ENCODE measurements at regions not wholly inside any gene's neighbourhood (a gene's known extent, or its start where the extent isn't known, plus 50 kb on each side); places are given as distances from the start of the nearest gene placed in this dataset.
"Not testable (repeated sequence)": the region's sequence is repeated elsewhere in the genome, so short reads cannot be mapped to it uniquely, and the experiment has no call there.

DNA sequence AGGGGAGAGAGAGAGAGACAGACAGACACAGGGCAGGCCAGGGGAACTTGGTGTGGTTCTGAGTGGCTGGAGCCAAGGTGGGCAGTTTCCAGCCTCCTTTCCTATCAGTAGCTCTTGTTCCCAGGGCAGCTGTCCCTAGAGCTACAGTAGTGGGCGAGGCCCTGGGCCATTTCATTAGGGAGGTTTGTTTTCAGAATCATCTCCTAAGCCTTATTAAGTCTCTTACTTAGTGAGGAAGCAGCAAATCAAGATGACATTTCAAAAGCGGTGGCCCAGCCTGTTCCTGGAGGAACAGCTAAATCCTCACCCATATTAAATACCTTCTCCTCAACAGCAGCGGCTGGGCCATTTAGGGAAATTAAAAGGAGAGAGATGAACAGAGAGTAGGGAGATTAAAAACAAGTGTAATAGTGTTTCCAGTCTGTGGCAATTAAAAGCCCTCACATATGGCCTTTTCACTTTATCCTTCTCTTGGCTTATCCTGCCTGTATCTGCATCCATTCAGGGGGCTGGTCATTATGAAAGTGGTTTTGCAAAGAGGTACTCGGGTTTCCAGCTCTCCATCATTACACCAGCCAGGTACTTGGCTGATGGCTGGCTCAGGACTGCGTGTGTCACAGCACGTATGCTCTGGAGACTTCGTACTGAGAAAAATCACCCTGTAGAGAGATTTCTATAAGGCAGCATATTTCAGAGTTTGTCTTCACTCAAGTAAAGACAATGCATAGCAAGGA lies 91.9 kb upstream of the PRR23C start:
- no peak for DNase-seq

DNA sequence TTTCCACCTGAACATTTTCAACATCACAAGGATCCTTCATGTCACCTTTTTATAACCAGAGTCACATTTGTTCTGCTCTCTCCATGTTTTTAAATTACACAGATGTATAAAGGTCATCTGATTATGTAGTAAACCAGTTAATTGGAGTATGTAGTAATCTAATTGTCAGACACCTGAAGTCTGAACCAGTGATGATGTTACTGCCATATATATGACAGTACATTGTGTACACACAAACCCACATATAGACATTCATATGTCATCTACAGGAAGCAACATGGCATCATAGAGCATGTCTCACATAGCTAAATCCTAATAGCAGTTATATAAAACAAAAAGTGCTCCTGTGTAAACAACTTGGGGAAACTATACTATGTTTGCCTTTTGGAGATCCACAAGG lies 95.9 kb upstream of the PRR23C start:
- DNase-seq, result no peak

DNA sequence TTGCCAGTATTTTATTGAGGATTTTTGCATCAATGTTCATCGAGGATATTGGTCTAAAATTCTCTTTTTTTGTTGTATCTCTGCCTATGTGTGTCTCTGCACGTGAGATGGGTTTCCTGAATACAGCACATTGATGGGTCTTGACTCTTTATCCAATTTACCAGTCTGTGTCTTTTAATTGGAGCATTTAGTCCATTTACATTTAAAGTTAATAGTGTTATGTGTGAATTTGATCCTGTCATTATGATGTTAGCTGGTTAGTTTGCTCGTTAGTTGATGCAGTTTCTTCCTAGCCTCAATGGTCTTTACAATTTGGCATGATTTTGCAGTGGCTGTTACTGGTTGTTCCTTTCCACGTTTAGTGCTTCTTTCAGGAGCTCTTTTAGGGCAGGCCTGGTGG lies 101.3 kb upstream of the PRR23C start:
- DNase-seq, result not testable (repeated sequence)

DNA sequence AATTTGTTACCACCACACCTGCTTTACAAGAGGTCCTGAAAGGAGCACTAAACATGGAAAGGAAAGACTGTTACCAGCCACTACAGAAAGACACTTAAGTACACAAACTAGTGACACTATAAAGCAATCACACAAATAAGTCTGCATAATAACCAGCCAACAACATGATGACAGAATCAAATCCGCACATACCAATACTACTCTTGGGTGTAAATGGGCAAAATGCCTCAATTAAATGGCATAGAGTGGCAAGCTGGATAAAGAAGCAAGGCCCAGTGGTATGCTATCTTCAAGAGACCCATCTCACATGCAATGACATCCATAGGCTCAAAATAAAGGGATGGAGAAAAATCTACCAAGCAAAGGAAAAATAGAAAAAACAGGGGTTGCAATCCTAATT lies 106.8 kb upstream of the PRR23C start:
- DNase-seq, result no peak

DNA sequence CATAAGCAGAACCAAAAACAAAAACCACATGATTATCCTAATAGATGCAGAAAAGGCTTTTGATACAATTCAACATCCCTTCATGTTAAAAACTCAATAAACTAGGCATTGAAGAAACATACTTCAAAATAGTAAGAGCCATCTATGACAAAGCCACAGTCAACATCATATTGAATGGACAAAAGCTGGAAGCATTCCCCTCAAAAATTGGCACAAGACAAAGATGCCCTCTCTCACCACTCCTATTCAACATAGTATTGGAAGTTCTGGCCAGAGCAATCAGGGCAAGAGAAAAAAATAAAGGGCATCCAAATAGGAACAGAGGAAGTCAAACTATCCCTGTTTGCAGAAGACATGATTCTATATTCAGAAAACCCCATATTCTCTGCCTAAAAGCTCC lies 108.7 kb upstream of the PRR23C start:
- not testable (repeated sequence) for DNase-seq

DNA sequence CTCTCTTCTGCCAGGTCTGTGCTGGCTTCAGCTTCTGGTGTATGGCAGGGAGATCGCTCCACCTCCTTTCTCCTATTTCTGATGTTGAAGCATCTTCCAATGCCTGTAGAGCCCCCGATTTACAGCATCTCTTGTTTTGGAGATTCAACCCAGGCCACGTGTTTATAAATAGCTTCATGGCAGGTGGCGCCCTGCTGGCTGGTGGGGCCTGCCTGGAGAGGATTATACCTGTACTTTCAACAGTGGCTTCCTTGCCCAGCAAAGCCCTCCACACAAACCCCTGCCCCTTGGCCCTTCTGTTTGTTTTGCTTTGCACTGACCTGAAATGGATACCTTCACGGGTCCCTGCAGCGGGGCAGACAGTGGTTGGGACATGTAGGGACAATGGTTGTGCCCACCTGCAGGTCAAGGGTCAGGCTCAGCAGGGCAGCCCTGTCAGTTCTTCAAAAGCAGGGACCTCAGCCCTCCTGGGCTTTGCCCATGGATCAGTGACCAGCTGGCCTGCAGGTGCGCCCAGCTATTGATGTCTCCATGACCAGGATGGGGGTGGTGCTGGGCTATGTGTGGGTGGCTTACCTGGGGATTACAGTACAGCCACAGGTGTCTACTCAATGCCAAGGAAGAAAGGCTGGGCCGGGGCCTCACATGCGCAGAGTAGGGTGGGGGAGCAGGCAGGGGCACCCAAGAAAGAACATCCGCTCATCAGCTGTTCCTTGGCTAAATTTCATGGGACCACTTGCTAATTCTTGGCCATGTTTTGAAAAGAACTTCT lies 112.7 kb upstream of the PRR23C start:
- no peak for DNase-seq

DNA sequence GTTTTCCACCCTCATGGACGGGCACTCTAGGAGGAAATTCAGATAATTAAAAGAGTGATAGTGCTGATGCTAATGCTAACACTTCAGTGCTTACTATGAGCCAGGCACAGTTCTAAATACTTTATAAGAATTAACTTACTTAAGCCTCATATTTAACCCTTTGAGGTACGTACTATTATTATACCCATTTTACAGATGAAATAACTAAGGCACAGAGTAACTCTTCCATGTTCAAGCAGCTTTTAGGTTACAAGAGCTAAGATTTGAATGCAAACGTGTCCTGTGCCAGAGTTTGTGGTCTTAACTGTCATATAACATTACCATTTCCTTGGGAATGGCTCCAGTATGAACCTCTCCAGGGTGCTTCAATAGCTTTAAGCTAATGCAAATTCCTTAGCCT lies 114.7 kb upstream of the PRR23C start:
- no peak for DNase-seq

DNA sequence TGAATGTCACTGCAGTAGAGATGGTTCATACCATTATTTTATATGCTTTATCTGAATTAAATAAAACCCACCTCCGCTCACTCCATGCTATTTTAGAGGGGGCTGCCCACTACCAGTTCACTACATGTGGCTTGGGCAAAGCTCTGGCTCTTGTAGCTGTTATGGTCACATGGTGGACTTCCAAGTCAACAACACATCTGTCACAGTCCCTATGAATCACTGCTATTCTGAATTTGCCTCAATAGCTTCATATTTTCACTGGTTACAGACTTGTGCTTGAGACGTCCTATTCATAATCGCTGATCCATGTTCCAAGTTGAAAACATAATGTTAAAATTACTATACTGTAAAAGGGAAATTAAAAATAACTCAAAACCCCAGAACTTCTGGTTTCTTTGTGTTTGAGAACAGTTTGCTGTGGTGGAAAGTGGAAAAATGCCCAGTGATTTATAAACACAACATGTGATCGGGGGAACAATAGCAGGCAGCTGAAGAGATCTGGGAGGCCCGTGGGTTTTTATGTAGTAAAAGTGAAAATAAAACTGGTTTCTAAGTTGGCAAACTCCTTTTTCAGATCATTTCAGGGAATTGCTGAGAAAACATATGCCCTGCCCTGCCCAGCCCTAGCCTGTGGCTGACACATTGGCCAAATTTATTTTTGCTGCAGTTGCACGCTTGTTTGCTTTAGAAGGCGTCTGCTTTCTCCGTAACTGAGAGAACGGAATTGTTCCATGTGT lies 128.8 kb upstream of the PRR23C start:
- DNase-seq, result no peak

DNA sequence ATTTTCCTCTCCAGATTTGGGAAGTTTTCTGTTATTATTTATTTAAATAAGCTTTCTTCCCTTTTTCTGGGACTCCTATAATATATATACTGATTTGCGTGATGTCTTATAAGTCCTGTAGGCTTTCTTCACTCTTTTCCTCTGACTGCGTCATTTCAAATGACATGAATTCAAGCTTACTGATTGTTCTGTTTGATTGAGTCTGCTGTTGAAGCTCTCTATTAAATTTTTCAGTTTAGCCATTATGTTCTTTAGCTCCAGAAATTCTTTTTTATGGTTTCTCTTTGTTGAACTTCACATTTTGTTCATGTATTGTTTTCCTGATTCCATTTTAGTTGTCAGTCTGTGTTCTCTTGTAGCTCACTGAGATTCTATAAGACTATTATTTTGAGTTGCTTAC lies 135.8 kb upstream of the PRR23C start:
- no peak for DNase-seq

DNA sequence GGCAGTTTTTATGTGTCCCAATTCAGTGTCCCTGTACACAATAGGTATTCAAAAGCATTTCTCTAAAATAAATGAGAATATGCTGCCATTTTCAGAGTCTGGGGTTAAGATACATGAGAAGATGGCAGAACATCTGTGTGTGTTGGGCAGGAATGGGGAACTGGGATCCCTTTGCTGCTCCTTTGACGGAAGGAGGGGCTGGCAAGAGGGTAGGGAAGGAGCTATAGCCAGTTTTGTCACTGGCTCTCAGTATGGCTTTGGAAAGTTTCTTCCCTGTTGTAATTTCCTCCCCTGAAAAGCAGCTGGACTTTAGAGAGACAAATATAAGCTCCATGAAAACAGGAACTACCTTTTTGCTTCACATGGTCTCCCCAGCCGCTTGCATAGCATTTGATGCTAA lies 137.5 kb upstream of the PRR23C start:
- DNase-seq, result no peak

DNA sequence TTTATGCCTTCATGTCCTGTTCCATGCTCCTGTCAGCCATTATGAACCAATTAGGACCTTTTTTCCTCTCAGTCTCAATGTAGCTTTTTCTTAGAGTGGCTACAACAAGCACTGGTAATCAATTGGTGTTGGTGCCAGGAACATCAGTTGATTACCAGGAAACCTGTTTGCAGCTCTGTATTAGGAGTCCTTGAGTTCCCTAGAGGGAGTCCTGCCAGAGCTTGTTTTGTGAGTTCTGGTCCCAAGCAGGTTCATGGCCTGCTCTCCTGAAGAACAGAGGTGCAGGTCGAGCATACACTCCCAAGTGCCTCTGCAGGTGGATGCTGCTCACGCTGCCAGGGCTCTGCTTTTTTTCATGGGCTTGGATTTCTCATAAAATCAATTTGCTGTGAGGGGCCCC lies 137.9 kb upstream of the PRR23C start:
- no peak for DNase-seq

DNA sequence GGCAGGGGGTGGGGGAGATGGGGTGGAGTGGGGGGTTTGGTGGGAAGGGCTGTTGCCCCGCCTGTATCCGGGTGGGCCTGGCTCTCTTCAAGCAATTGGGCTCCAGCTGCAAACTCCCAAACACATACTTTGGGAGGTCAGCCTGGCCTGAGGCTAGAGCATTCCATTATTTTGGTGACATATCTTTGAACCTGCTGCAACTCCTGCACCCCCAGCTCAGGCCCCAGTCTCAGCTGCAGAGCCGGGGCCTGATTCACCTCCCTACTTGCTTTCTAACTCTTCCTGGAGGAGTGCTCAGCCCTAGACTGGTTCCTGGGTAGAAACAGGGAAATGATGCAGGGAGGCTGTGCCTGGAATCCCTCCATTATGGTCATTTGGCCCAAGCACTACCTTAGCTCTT lies 140.8 kb upstream of the PRR23C start:
- no peak for DNase-seq

DNA sequence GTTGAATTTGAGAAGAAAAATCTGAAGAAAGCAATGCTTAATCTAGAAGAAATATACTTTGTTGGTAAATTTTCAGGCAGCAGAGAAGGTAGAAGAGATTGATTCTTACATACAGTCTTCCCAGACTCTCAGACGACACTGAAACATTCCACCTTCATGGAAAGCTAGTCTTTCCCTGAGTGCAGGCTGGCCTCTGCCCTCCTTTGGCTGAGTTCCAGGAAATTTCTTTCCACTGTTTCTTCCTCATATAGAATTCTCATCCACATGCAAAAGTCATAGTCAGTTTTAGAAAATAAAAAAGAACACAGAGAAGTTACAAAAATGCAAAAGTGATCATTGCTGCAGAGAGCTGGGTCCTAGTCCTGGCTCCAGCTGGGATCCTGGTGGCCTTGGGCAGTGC lies 142.5 kb upstream of the PRR23C start:
- no peak for DNase-seq

DNA sequence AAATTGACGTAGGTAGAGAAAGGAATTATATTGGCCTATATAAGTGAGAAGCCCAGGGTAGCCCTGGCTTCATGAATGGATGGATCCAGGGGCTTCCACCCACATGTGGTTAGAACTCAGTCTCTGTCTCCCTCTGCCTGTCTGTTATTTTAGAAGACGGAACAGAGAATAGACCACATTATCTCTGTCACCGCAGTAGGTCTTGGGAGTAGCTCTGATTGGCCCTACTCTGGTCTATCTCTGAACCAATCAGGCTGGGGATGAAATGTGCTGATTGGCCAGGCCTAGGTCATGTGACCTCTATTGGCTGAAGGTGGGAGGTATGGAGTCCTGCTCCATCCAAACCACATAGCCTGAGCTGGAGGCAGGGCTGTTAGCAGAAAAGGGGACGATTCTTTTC lies 143.0 kb upstream of the PRR23C start:
- no peak for DNase-seq

DNA sequence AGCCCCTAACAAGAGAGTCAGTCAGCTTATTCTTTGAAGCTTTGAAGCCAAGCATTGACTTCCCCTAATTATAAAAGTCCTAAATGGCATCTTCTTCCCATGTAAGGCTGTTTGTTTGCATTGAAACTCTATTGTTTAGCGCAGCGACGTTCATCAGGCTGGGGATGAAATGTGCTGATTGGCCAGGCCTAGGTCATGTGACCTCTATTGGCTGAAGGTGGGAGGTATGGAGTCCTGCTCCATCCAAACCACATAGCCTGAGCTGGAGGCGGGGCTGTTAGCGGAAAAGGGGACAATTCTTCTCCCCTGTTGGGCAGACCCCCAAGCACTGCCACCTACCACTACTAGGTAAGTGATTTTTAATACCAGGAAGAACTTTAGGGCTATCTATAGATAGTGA lies 145.3 kb upstream of the PRR23C start:
- DNase-seq, result no peak

DNA sequence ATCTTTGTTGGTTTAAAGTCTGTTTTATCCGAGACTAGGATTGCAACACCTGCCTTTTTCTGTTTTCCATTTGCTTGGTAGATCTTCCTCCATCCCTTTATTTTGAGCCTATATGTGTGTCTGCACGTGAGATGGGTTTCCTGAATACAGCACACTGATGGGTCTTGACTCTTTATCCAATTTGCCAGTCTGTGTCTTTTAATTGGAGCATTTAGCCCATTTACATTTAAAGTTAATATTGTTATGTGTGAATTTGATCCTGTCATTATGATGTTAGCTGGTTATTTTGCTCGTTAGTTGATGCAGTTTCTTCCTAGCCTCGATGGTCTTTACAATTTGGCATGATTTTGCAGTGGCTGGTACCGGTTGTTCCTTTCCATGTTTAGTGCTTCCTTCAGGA lies 149.4 kb upstream of the MRPS22 start:
- not testable (repeated sequence) for DNase-seq

DNA sequence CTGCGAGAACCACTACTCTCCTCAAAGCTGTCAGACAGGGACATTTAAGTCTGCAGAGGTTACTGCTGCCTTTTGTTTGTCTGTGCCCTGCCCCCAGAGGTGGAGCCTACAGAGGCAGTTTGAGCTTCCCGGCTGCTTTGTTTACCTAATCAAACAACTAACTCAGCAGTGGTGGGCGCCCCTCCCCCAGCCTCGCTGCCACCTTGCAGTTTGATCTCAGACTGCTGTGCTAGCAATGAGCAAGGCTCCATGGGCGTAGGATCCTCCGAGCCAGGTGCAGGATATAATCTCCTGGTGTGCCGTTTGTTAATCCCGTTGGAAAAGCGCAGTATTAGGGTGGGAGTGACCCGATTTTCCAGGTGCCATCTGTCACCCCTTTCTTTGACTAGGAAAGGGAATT lies 147.7 kb upstream of the MRPS22 start:
- not testable (repeated sequence) for DNase-seq

DNA sequence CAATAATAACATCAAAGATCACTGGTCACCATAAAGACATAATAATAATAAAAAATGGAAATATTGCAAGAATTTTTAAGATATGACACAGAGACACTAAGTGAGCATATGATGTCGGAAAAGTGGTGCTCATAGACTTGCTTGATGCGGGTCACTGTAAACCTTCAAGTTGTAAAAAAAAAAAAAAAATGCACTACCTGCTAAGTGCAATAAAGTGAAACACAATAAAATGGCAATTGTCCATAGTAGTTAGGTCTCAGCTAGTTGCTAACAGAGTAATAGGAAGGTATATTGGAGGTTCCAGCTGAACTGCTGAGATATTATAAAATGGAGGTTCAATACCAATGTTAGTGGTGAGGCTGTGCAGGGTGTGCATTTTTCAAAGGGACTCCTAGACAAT lies 146.6 kb upstream of the MRPS22 start:
- DNase-seq, result no peak

DNA sequence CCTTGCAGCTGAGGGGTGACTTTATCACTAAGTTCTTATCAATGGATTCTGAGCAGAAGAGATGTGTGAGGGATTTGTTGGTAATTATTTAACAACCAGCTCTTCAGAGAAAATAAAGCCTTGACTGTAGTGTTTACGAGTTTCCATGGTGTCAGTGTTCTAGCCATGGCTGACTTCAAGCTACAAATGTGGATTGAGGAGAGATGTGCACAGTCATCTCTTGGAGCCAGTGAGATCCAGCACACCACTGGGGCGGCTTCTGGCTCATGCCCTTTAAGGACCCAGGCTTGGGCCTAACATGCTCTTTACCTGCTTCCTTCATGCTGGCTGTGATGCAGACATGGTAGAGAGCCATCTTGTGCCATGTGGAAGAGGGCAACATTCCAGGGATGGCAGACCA lies 145.6 kb upstream of the MRPS22 start:
- DNase-seq, result no peak

DNA sequence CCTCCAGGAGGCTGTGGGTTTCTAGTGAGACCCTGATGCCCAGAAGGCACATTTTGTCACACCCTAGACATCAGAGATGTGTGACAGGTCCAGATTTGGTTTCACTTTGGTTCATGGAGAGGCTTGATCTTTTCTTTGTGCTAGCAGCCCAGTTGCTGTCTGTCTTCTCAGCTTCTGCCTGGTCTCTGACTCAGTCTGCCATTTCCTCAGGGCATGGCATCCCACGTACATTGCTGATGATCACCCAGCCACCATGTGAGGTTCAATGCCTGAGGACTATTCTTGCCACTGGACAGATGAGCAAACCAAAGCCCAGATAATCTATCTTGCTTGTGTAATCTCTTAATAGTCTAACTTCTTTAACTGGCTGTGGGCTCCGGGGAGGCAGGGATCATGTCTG lies 144.9 kb upstream of the MRPS22 start:
- no peak for DNase-seq

DNA sequence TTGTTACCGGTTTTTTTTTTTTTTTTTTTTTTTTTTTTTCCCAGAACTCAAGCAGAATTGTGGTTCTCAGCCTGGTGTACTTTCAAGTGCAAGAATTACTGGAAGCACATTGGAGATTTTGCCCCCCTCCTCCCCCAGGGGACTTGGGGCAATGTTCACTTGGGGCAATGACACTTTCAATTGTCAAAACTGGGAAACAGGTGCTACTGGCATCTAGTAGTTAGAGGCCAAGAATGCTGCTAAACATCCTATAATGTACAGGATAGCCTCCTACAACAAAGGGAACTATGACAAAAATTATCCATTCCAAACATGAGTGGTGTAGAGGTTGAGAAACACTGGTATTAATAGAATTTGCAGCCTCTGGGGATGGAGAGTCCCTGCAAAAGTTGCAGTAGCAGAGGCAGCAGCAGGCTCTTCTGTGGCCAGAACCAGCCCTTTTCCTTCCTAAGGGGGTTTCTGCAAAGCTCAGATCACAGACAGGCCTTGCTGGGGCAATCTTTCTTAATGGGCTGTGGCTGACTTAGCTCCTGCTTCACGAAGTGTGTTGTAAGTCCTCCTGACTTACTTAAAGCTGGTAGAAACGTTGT lies 144.3 kb upstream of the MRPS22 start:
- no peak for DNase-seq

DNA sequence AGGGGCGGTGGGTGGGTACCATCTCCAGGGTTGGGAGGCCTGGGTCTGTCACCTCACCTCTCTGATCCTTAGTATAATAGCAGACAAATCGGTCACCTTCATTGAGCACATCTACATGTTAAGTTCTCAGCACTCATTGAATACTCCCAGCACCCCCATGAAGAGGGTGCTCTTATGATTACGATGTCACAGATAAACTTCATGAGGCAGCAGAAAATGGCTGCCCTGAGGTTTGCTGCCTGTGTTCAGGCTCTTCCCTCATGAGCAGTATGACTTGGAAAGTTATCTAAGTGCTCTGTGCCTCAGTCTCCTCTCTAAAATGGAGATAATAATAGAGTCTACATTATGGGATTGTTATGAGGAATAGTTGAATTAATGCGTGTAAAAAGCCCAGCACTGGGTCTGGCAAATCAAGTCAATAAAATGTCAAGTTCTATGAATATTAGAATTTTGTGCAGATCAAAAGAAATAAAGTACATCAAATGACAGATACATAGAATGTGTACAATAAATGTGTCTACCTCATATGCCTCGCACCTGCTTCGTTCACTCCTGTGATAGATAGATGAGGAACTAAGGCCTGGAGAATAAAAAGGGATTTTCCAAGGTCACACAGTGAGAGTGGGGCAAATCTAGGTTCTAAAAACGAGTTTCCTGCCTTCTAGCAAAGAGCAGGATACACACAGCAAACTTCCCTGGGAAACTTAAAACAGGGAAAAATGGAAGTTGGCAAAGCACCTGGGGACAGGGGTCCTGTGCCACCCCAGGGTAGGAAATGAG lies 142.2 kb upstream of the MRPS22 start:
- no peak for DNase-seq

Data from NCI-H2081 treated with DMSO at 0.1 percent for 48 hours (cell line).